GM21390 (cell line): ENCODE measurements at regions not wholly inside any gene's neighbourhood (a gene's known extent, or its start where the extent isn't known, plus 50 kb on each side); places are given as distances from the start of the nearest gene placed in this dataset.
"Not testable (repeated sequence)": the region's sequence is repeated elsewhere in the genome, so short reads cannot be mapped to it uniquely, and the experiment has no call there.

ENCODE experiments used
- ATAC-seq: cut with Tn5 transposase; IDR thresholded peaks from one replicate; pipeline ENCODE4 v1.9.1; 2021; ENCODE audit not compliant: unreplicated experiment

GRCh38 chr12:67893022-67893580, 96.1 kb upstream of the IFNG-AS1 start:
- no peak for ATAC-seq

DNA sequence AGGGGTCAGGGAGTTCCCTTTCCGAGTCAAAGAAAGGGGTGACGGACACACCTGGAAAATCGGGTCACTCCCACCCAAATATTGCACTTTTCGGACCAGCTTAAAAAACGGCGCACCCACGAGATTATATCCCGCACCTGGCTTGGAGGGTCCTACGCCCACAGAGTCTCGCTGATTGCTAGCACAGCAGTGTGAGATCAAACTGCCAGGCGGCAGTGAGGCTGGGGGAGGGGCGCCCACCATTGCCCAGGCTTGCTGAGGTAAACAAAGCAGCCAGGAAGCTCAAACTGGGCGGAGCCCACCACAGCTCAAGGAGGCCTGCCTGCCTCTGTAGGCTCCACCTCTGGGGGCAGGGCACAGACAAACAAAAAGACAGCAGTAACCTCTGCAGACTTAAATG, 88.8 kb upstream of the IFNG-AS1 start:
- not testable (repeated sequence) for ATAC-seq

- no peak for ATAC-seq
These were observed 80.1 kb upstream of the IFNG-AS1 start for GRCh38 chr12:67909091-67909531.

- ATAC-seq: no peak
These were observed 79.6 kb upstream of the IFNG-AS1 start for GRCh38 chr12:67909681-67910080.

GRCh38 chr12:67910360-67911274, 78.6 kb upstream of the IFNG-AS1 start:
- no peak for ATAC-seq

GRCh38 chr12:67911275-67911600, 78.0 kb upstream of the IFNG-AS1 start:
- no peak for ATAC-seq

DNA sequence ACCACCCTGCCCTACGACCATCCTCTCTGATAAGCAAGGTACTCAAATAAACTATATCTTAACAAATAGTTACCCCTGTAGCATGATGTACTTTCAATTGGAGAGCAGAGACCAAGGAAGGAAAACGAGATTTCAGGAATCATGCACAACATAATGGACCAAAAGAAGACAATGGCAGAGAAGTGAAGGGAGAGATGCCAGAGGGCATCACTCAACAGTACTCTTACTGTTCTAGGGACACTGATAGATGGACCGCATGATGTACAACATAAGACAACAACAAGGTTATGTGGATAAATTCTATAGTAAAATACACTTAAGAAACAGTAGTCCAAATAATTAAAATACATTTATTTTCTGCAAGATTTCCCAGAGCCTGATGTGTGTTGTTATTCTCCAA, 77.5 kb upstream of the IFNG-AS1 start:
- ATAC-seq: no peak

DNA sequence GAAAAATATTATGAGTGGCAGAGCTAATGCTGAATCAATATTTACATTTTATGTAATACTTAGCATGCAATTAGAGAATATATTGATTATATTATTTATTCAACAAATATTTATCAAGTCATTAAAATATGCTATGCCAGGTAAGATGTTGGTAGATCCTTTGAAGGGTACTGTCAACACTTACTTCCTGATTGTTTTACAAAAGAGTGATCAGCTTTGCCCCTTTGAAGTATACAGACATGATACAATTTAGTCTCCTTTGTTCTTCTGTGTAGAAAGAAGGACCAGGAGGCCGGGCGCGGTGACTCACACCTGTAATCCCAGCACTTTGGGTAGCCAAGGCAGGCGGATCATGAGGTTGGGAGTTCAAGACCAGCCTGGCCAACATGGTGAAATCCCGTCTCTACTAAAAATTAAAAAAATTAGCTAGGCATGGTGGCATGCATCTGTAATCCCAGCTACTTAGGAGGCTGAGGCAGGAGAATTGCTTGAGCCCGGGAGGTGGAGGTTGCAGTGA, 73.9 kb upstream of the IFNG-AS1 start:
- no peak for ATAC-seq

DNA sequence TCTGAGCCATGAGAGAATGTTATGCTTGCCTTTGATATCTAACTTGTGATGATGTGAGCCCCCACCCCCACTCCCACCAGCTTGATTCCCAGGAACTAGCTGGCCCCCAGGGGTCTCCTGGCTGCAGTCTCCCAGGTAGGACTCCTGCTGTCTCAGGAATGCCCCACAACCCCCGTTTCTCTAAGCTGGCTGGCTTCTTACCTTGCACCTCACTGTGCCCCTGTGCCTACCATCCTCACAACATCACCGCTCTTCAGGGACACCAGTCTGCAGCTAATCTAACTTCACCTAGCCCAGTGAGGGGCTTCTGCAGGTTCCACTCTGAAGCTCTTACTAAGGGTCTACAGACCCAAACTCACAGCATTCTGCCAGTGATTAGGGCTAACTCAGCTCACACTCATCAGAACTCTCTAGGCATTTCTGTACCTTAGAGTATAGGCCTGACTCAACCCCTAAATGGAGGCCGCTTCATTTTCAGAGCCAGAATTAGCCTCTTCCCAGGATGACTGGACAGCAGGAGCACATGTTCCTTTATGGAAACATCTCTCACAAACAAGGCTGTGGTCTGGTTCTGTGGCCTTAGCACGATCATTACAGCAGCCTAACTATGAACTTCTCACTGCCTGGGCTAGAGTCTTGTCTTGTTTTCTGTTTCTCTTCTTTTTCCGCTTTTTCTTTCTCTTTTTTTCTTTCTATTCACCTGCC, 72.8 kb upstream of the IFNG-AS1 start:
- ATAC-seq: no peak

DNA sequence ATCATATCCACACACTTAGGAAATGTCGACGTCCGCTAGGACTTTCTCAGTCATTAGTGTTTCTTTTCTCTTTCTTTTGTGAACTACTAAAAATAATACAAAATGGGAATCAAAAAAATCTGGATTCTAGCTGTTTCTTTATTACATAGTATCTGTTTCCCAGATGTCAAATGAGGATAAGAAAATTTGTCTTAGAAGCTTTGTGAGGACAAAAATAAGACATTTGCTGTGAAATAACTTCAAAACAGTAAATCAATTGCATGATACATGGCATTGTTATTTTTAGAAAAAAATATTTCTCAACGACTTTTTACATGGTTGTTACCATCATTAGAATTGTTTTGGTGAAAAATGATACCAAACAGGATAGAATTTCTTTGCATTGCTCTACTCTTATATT, 71.4 kb upstream of the IFNG-AS1 start:
- ATAC-seq: no peak

DNA sequence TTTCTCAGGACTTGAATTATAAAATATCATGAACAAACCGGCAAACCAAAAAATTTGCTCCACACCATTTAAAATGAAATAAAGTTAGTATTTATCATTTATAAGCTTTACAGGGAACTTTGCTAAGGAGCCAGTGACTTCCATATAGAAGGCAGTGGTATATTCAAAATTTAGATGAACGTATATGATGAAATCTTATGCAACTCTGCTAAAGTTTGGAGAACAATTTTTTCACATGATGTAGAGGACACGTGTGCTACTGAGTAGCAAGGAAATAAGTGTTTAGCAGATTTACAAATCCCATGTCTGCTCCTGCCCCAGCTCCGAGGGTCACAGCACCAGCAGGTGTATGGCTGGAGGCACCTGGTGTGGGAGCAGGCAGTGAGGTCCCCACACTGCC, 70.8 kb upstream of the IFNG-AS1 start:
- ATAC-seq: no peak

- ATAC-seq: no peak
These were observed 69.8 kb upstream of the IFNG-AS1 start for GRCh38 chr12:67919406-67919805.

- no peak for ATAC-seq
These were observed 68.8 kb upstream of the IFNG-AS1 start for GRCh38 chr12:67920413-67920812.

DNA sequence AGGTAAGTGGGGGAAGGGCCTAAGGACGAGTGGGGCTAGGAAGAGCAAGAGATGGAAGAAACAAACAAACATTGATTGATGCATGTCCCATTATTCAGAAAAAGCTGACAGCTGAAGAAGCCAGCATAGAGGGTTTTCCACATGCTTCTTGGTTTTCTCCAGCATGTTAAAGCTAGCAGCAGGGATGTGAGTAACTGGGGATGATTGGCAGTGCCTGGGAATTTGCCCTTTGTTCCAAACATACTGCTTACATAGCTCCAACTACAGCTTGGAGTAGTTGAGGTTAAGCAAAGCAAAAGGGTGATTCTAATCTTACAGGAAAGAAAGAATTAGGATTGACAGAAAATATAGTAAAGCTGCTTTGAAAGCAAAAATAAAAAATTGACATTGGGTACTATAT, 68.0 kb upstream of the IFNG-AS1 start:
- no peak for ATAC-seq

DNA sequence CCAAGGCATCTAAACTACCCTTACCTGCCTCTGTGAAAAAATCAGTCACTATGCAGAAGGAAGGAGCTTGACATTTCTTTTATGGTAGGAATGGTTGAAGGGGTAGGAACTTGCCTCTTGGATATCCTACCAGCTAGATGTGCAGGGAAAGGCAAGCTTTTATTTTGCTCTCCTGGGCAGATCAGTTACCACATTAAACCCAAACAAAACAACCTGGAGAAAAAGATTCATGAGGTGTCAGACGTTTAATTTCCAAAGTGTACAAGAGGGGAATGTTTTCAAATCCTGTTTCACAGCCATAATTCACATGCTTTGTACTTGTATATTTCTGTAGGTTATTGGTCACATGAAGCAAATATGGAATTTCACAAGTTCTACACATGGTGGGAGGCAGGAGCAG, 67.0 kb upstream of the IFNG-AS1 start:
- ATAC-seq: no peak

DNA sequence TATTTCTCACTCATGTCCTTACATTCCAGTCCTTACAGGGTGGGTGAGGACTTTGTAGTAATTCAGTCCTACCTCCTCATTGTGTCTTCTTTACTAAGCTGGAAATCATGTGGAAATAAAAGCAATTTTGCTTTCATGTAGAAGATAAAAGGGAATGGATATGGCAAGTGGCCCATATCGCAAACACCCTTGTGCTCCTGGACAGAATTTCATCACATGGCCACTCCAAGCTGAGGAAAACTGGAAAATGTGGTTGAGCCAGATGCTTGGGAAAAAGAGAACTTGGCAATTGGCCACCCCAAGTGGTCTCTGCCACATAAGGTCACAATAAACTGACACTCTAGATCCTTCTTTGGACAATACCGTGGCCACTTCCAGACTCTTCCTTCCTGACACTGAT, 64.2 kb upstream of the IFNG-AS1 start:
- ATAC-seq: no peak

DNA sequence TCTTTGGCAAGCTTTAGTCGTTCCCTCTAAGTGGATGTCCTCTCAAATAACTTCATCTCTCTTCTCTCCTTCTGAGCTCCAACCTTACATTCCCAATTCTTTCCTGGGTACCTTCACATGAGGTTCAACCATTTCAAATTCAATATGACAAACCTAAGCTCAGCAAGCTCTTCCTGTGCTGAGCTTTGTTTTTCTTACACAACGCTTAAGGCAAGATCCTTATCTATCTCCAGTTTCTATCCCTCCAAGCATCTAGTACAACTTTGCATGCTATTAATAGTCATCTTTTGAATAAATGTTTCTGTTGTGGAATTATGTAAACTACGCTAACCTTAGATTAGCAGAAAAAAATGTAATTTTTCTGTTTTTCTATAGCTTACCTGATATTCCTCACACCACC, 63.7 kb upstream of the IFNG-AS1 start:
- no peak for ATAC-seq

DNA sequence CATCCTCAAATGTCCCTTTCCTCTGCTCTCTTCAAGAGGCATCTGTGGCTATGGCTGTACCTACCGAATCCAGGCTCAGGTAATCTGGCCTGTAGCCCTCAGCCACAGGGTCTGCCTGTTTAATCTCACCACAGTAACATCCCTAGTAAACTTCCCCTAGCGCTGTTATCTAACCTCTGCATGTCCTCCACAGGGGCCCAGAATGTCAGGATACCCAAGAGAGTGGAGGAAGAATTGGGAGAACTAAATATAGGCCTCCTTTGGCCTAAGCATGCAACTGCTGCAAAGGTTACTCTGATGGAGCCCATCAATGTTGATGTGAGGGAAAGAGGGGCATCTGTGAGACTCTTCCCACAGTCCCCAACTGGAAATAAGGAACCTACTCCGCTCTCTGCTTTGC, 63.2 kb upstream of the IFNG-AS1 start:
- no peak for ATAC-seq

DNA sequence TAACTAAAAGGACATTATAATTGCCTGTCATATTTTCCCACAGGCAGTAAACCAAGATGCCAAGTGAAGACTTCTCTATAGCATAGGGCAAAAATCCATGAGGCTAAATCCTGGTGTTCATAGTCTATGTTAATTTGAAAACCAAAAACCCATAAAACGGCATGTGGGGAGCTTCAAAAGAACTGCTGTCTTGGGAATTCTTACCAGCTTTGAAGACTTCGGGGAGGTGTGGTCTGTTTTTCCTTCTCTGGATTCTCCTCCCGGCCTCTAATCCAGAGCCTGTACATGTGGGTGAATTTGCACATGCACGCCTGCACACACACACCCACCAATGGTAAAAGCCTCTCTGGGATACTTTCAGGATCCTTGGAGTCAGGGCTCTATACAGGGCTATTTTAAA, 61.9 kb upstream of the IFNG-AS1 start:
- ATAC-seq: no peak

- no peak for ATAC-seq
These were observed 61.4 kb upstream of the IFNG-AS1 start for GRCh38 chr12:67927815-67928214.

GRCh38 chr12:67928621-67929383, 60.4 kb upstream of the IFNG-AS1 start:
- ATAC-seq: no peak
